GM12875 (cell line): ENCODE measurements at regions not wholly inside any gene's neighbourhood (a gene's known extent, or its start where the extent isn't known, plus 50 kb on each side); places are given as distances from the start of the nearest gene placed in this dataset.

Experiments used
- H3K4me3 ChIP-seq: one replicate; pipeline ENCODE4 v1.5.1; 2011; ENCODE audit warnings: low read depth, low read length, control low read depth
- TF ChIP-seq, protein P1 (sequence below): IDR thresholded peaks from 2 replicates; pipeline ENCODE4 v1.5.1; 2011; ENCODE audit warnings: low read depth, mild to moderate bottlenecking, control low read depth, inconsistent platforms, low read length, moderate library complexity, borderline replicate concordance; ENCODE audit not compliant: insufficient read depth

- TF ChIP-seq, protein P1, sequence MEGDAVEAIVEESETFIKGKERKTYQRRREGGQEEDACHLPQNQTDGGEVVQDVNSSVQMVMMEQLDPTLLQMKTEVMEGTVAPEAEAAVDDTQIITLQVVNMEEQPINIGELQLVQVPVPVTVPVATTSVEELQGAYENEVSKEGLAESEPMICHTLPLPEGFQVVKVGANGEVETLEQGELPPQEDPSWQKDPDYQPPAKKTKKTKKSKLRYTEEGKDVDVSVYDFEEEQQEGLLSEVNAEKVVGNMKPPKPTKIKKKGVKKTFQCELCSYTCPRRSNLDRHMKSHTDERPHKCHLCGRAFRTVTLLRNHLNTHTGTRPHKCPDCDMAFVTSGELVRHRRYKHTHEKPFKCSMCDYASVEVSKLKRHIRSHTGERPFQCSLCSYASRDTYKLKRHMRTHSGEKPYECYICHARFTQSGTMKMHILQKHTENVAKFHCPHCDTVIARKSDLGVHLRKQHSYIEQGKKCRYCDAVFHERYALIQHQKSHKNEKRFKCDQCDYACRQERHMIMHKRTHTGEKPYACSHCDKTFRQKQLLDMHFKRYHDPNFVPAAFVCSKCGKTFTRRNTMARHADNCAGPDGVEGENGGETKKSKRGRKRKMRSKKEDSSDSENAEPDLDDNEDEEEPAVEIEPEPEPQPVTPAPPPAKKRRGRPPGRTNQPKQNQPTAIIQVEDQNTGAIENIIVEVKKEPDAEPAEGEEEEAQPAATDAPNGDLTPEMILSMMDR = no peak
- H3K4me3 ChIP-seq = no peak overlapping the region
These were observed 768.2 kb downstream of the KCTD8 start for GRCh38 chr4:43680421-43680820.

- no peak overlapping the region for H3K4me3 ChIP-seq
- TF ChIP-seq, protein P1 = no peak
These were observed 766.1 kb downstream of the KCTD8 start for GRCh38 chr4:43682551-43682950.

- H3K4me3 ChIP-seq = no peak overlapping the region
- TF ChIP-seq, protein P1 = no peak
These were observed 758.5 kb downstream of the KCTD8 start for GRCh38 chr4:43690116-43690515.

DNA sequence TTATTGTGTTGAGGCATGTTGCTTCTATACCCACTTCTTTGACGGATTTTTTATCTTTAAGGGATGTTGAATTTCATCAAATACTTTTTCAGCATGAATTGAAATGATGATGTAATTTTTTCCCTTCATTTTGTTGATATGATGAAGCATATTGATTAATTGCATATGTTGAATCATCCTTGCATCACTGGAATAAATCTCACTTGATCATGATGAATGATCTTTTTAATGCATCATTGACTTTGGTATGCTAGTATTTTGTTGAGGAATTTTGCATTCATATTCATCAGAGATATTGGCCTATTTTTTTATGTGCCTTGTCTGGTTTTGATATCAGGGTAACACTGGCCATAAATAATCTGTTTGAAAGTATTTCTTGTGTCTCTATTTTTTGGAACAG is 754.7 kb downstream of the KCTD8 start:
- TF ChIP-seq, protein P1 = no peak
- H3K4me3 ChIP-seq = no peak overlapping the region

GRCh38 chr4:43709443-43709842 is 739.2 kb downstream of the KCTD8 start:
- no peak overlapping the region for H3K4me3 ChIP-seq
- TF ChIP-seq, protein P1 = no peak

DNA sequence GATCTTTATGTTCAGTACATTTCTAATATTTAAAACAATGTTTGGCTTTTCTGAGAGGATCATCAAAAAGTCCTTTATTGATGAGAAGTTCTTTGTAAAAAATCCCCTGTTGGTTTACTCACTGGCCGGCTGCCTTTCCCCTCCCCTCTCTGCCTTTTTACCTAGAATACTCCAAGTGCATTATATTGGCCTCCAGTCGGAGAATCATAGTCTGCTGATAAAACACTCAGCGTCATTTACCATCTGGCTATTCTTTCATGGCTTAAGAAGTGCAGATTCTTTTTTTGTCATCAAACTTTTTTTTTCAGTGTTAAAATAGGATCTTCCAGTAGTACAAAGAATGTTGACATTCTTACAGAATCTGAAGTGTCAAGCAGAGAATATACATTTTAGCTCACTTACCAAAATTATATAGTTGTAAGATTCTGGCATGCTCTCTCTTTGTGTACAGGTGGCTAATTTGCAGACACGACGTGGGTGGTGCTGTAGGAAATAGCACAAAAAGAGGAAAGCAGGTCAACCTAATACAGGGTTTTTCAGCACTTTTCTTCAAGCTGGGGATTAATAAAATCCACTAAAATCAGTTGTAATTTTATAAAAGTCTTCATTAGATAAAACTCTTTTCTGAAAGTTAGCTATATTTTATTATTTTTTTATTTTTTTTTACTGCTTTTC is 731.8 kb downstream of the KCTD8 start:
- no peak overlapping the region for H3K4me3 ChIP-seq
- TF ChIP-seq, protein P1 = no peak

GRCh38 chr4:43718369-43718768 is 730.2 kb downstream of the KCTD8 start:
- TF ChIP-seq, protein P1 = no peak

More at GRCh38 chr4:43718369-43718768, 730.2 kb downstream of the KCTD8 start:
- no peak overlapping the region for H3K4me3 ChIP-seq
